Midbrain (tissue), 1 donor: ENCODE measurements at regions not wholly inside any gene's neighbourhood (a gene's known extent, or its start where the extent isn't known, plus 50 kb on each side); places are given as distances from the start of the nearest gene placed in this dataset.
A peak's percentile ranks its signal among the peaks of the same experiment; 100 is the strongest.
"Not testable (repeated sequence)": the region's sequence is repeated elsewhere in the genome, so short reads cannot be mapped to it uniquely, and the experiment has no call there.

Source experiments
- DNase-seq: peaks from one replicate; lab custom pipeline; 2025; lab: John Stamatoyannopoulos, UW

DNA sequence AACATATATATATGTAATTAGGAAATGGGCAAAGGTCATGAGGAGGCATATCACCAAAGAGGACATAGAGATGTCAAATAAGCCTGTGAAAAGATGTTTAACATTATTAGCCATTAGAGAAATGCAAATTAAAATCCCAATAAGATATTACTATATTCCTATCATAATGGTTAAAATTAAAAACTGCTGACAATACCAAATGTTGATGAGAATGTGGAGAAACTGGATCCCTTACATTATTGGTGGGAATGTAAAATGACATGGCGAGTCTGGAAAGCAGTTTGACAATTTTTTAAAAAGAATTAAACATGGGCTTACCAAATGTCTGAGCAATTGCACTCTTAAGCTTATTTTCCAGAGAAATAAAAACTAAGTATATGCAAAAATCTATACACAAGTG, 1821.6 kb upstream of the C9orf72 start:
- DNase-seq, result no peak

GRCh38 chr9:29397148-29397547, 1823.9 kb upstream of the C9orf72 start:
- no peak for DNase-seq

DNA sequence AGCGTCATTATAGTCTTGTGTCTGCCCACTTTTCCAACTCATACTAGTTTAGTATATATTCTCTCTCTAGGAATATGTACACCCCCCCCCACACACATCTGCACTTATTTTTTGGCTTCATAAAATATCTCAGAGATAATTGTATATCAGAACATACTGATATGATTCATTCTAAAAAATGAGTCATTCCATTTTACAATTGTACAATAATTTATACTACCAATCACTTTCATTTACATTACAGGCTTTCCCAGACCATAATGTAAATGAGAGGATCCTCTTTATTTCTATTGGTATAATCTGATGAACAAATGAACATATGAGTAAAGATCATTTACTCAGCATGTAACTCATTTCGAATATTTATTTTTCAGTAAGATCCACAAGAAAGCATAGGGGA, 1842.9 kb upstream of the C9orf72 start:
- no peak for DNase-seq

GRCh38 chr9:29422438-29422837, 1849.2 kb upstream of the C9orf72 start:
- DNase-seq, result no peak

DNA sequence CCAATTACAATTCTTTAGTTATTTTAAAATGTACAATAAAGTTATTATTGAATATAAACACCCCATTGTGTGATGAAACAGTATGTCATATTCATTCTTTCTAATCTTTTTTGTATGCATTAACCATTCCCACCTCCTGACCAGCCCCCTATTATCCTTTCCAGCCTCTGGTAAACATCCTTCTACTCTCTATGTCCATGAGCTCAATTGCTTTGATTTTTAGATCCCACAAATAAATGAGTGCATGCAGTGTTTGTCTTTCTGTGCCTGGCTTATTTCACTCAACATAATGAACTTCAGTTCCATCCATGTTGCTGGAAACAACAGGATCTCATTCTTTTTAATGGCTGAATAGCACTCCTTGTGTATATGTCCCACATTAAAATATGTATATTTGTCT, 1858.9 kb upstream of the C9orf72 start:
- DNase-seq, result no peak

DNA sequence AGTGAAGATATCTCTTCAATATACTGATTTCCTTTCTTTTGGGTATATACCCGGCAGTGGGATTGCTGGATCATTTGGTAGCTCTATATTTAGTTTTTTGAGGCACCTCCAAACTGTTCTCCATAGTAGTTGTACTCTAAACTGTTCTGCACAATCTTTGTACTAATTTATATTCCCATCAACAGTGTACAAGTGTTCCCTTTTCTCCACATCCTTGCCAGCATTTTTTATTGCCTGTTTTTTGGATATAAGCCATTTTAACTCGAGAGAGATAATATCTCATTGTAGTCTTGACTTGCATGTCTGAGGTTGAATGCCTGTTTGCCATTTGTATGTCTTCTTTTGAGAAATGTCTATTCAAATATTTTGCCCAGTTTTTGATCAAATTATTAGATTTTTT, 1859.4 kb upstream of the C9orf72 start:
- DNase-seq, result not testable (repeated sequence)

DNA sequence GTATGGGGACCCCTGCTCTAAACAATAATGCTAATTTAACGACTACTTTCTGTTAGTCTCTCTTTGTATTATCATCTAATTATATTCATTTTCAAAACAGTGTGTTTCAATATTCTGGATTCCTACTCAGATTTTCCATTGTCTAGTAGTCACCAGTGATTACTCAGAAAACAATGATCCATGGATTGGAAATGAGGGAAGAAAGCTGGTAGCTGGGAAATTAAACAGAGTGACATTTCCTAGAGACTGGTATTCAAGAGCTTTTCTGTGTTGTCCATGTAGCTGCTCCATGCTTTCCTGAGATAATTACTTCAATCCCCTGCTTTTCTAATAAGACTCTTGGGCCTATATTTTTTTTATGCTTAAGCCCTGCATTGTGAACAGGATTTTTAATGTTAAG, 1862.1 kb upstream of the C9orf72 start:
- DNase-seq, result no peak

- no peak for DNase-seq
Measured at GRCh38 chr9:29437526-29437925, 1864.2 kb upstream of the C9orf72 start.

DNA sequence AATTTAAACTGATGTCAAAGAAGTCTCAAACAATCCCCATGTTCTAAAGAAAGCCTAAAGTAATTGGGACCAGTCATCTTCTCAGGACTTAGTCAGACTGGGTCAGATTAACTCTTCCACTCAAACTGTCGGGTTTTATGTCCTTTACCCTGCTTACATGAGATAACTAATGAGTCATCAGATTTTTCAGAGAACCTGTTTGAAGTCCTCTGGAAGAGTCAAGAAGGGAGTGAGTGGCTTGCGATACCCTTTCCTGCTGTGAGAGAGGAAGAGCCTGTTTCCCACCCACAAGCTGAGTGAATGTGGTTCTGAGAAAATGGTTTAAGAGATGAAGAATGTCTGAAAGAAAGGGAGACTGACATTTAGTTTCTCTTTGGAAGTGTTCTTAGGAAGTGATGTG, 1866.7 kb upstream of the C9orf72 start:
- DNase-seq, result no peak

DNA sequence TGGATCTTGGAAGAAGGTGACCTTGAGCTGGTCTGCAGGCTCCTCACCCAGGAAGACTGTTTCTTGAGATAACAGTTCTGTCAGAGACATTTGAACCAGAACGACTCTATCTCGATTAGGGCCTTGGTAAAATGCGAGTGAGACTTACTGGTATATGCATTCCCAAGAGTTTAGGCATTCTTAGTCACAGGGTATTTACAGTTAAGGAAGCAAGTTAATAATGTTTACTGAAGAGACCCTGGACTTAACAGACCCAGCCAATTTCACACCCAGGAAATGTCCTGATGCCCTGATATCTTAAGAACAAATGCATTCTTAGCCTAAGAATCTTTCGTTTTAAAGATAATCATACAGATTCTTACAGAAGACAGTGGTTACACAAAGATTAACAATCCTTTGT, 1867.2 kb upstream of the C9orf72 start:
- DNase-seq, result no peak

- no peak for DNase-seq
Measured at GRCh38 chr9:29445751-29446150, 1872.5 kb upstream of the C9orf72 start.

GRCh38 chr9:29449306-29449705, 1876.0 kb upstream of the C9orf72 start:
- no peak for DNase-seq

DNA sequence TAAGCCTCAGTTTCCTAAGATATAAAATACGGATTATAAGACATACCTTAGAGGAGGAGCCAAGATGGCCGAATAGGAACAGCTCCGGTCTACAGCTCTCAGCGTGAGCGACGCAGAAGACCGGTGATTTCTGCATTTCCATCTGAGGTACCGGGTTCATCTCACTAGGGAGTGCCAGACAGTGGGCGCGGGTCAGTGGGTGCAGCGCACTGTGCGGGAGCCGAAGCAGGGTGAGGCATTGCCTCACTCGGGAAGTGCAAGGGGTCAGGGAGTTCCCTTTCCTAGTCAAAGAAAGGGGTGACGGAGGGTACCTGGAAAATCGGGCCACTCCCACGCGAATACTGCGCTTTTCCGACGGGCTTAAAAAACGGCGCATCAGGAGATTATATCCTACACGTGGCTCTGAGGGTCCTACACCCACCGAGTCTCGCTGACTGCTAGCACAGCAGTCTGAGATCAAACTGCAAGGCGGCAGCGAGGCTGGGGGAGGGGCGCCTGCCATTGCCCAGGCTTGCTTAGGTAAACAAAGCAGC, 1877.1 kb upstream of the C9orf72 start:
- not testable (repeated sequence) for DNase-seq

- no peak for DNase-seq
Measured at GRCh38 chr9:29456940-29457339, 1883.7 kb upstream of the C9orf72 start.

GRCh38 chr9:29475471-29475870, 1902.2 kb upstream of the C9orf72 start:
- DNase-seq, result no peak

DNA sequence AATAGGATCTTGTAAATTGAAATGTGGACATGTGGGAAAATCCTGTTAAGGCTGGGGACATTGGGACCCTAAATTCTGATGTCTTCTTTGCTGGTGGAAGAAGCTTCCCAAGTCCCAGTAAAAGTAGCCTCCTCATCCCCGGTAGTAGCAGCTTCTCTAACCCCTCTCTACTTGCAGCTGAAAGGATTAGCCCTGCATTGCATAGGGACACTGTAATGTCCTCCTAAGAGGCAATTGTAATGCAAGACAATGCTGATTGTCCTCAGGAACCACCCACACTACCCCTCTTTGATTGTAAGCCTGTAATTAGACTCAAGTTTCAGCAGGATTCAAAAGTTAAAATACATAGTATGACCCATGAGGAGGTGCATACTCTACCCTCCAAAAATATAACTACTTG, 1938.4 kb upstream of the C9orf72 start:
- peak; percentile 25 for DNase-seq

DNA sequence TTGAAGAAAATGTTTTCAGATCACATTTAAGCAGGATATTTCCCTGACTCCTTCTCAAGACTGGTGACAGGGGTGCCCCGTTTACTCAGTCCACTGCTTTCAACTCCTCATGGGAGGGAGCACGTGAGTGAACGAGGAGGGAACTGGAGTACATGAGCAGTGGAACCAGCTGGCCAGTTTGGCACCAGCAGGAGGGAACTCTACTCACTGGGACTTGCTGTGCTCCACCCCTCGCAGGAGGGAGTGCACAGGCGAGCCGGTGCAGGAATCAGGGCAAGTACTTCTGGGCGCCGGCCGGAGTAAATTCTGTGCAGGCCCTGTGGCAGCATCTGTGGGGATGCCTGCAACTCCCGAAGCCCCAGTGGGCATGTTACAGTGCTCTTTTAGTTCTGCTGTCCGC, 1941.1 kb upstream of the C9orf72 start:
- DNase-seq, result peak; percentile 43

DNA sequence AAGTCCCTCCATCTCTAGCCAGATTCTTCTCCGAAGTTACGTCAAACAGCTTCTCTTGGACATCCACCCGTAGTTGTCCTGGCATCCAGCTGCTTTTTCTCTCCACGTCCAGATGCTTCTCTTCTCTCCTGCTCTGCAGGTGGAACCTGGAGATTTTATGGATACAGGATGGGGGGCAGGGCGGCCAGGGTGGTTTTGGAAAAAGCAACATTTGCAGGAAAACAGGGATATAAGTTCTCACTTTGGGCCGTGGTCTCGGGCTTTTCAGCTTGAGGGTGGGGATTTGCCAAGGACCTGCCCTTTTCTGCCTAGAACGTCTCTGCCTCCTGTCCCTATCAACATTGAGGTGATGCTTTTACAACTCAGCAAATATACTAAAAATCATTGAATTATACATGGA, 1941.6 kb upstream of the C9orf72 start:
- DNase-seq, result no peak

GRCh38 chr9:29548436-29548835, 1975.2 kb upstream of the C9orf72 start:
- DNase-seq, result no peak

DNA sequence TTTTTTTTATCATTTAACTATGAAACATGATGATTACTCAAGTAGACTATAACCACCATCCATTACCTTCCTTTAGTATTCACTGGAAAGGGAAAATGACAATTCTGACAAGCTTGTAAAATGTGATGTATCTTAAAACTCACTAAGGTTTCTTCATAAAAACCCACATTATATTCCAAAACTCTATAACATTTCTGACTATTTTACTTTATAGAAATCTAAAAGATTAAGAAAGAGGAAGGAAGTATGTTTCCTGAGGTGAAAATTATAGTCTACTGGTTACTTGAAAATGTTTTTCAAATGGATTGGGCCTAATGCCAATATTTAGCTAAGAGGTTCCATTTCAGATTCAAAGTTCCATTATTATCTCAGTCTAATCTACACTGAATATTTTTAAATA, 1982.2 kb upstream of the C9orf72 start:
- no peak for DNase-seq

- no peak for DNase-seq
Measured at GRCh38 chr9:29556317-29556716, 1983.0 kb upstream of the C9orf72 start.

DNA sequence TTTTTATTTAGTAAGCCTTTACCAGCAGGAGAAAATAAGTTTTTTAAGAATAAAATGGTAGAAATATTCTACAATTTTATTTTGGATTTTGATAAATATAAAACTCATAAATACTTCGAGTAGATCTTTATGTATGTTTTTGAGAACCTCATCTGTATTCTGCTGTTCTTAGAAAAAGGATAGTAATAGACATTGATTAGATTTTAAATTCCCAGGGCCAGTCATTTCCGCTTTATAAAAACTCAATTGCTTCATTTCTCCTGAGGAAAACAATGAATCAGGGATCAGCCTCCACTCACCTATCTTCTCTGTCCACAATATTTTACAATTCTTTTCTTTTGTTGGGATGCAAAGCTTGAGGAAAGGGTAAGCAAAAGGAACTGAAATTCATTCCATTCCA, 1983.5 kb upstream of the C9orf72 start:
- DNase-seq, result no peak

DNA sequence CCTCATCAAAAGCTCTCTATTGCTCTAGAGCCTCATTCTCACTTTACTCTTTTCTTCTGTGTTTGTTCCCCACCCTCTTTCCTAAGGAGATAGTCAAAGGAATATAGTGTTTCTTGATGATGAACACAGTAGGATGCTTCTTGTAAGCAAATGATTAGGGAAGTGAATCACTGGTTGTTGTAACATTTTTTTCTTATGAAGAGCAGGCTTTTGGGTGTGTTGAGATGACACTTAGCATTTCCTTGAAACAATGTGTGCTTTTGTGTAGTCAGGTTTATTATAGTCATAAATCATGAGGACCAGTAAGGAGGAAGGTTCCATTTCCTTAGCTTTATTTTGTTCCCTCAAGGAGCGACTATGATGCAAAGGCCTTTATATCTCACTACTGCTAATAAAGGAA, 1991.3 kb upstream of the C9orf72 start:
- DNase-seq, result no peak

DNA sequence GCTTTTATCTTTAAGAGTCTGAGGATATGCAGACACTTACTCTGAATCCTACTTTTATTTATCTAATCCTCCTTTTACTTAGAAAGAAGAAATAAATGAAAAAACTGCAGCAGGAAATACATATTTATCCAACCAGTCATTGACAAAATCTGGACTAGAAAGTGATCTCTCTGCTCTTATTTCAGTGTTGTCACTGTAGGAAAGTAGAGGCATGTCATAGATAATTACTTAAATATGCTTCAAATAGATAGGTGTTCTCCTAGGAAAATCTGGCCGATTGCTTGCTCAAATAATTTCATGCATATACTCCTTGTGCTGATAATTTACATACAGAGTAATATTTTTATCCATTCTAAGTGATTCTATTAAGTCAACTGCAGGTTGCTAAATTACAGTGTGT, 2001.9 kb upstream of the C9orf72 start:
- DNase-seq, result no peak

GRCh38 chr9:29588361-29588760, 2015.1 kb upstream of the C9orf72 start:
- no peak for DNase-seq
